GM19397 (cell line): ENCODE measurements at regions not wholly inside any gene's neighbourhood (a gene's known extent, or its start where the extent isn't known, plus 50 kb on each side); places are given as distances from the start of the nearest gene placed in this dataset.

Source experiments
- ATAC-seq: cut with Tn5 transposase; IDR thresholded peaks from one replicate; pipeline ENCODE4 v1.9.1; 2021; ENCODE audit warnings: mild to moderate bottlenecking, moderate library complexity; ENCODE audit not compliant: unreplicated experiment

DNA sequence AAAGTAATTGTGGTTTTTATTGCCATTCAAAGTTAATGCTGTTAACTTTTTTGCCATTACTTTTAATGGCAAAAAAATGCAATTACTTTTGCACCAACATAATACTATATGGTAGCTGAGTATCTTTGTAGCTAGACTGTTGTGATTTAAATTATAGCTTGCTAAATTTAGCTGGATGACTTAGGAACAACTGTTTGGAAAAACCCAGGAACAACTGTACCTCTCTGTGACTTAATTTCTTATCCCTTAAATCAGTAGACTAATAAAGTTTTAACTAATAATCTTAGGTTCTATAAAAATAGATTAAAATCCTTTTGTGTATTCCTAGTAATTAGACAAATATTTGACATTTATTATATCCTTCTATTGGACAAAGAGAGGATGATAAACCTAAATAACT lies 268.2 kb downstream of the TENT5A start:
- ATAC-seq, result no peak

GRCh38 chr6:81480139-81480538 lies 272.3 kb downstream of the TENT5A start:
- no peak for ATAC-seq

DNA sequence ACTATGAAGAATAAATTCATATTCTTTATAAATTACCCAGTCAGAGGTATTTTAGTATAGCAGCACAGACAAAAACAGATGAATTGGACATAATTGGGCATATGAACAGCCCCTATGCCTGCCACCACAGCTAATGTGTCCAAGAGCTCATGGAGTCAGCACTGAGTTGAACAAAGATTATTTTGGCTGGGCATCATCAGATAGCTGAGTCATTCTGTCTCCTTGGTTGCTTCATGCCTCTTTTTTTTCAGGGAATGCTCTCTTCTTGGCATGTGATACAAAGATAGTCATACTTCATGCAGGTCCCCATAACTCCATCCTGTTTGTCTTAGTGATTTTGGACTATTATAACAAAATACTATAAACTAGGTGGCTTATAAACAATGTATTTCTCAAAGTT lies 275.6 kb downstream of the TENT5A start:
- no peak for ATAC-seq

- ATAC-seq, result no peak
These were observed 276.8 kb downstream of the TENT5A start for GRCh38 chr6:81475646-81476045.

DNA sequence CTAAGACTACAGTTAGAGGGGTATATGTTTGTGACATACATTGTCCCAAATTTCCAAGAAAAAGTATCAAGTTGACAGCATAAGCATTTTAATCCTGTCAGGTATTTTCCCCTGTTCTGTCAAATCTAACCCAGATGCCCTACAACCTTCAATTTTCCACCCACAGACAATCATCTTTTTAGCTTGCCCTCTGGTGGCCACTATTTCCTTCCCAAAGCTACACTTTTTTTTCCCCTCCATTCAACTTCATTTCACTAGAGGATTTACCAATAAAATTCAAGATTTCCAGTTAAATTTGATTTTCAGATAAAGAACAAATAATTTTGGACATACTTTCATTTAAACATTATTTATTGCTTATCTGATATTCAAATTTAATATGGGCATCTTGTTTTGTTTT lies 286.6 kb downstream of the TENT5A start:
- no peak for ATAC-seq

DNA sequence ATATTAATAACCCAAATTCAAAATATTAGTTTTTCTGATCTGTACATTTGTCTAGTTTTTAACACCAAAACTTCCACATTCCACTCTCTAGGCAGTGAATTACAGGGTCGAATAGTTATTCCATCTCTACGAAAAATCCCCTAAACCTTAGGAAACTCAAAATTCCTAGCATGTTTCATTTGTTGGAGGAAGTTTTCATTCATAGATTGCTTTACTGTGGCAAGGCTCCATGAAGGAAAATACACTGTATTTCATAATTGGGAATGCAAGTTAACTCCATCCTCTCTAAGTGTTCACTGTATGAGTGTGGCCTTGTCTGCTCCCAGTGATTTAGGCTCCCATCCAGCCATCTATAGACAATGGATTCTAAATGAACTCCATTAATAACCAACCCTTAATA lies 296.1 kb downstream of the TENT5A start:
- ATAC-seq, result no peak

DNA sequence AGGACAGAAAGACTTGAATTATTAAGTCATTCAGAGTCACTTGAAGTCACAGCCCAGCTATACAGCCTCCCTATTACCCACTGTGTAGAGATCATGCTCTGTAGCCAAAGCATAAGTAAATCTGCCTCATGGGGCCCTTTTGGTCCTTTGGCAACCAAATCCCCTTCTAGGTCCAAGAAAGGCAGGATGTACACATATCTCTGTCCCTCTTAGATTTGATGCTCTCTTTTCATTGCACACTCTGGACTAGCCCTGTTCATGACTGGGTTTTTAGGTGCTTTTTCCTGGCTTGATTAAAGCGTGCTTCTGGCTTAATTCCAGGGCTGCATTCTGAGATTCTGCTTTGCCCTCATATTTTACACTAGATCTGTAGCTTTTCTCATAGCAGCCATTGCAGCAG lies 296.8 kb downstream of the TENT5A start:
- no peak for ATAC-seq

DNA sequence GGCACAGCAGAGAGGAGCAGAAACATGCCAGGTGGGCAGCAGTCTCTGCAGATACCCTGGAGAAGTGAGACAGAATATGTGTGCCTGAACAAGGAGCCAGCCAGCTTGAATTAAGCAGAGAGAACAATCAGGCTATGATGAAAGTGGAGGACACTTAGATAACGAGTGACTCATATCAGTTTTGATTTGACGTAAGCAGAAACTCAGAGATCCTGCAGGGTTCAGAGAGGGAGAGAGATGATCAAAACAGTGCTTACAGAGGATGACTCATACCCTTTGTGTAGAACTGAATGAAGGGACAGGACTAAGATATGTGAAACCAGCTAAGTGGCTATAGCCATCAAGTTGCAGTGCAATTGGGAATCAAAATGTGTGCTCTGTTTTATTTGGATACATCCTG lies 300.7 kb downstream of the TENT5A start:
- peak; percentile 63 for ATAC-seq

- ATAC-seq, result no peak
These were observed 302.3 kb downstream of the TENT5A start for GRCh38 chr6:81450180-81450579.

- ATAC-seq, result no peak
These were observed 306.0 kb downstream of the TENT5A start for GRCh38 chr6:81446509-81446908.

- no peak for ATAC-seq
These were observed 313.1 kb downstream of the TENT5A start for GRCh38 chr6:81439417-81439816.

DNA sequence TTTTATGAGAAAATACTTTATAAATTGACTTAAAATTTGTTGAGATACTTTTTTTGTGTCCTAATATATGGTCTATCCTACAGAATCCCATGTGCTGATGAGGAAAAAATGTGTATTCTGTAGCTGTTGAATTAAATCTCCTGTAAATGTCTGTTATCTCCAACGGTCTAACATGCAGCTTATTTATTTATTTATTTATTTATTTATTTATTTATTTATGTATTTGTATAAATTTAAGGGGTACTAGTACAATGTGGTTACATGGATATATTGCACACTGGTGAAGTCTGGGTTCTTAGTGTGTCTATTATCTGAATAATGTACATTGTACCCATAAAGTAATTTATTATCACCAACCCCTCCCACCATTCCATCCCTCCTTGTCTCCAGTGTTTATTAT lies 315.5 kb downstream of the TENT5A start:
- no peak for ATAC-seq

DNA sequence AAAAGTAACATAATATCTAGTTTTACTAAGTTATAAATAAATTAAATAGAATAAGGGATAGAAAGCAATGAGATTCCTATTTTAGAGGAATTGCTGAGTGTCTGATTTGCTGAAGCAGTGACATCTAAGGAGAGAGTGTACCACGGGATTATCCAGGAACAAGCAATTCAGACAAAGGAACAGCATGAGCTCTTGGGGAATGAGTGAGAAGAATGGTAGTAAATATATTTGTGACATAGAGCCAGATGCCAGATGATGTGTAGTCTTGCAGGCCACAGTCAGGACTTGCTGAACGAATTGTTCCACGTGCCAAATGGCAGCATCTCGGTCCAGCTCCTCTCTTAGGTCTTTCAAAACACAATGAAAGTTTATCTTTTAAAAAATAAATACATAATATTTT lies 339.2 kb downstream of the TENT5A start:
- ATAC-seq, result no peak

- no peak for ATAC-seq
These were observed 350.4 kb downstream of the TENT5A start for GRCh38 chr6:81401970-81402690.

- ATAC-seq, result no peak
These were observed 355.6 kb downstream of the TENT5A start for GRCh38 chr6:81396916-81397315.

DNA sequence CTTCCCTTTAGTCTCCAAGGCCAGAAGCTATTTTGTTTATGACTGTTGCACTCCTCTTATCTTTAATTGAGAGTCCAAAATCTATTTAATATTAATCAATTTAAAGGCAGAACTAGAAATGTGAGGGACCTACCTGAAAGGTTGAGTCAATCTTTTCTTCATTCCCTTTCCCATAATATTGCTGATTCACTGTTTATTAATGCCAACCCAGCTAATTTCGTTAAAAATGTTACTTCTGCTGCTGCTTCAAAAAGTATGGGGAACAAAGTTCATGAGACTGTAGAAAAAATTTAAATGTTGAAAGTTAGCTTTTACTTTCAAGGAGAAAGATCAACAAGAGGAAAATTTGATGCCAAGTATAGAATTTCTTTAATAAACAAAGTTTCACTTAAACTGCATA lies 365.3 kb downstream of the TENT5A start:
- no peak for ATAC-seq

DNA sequence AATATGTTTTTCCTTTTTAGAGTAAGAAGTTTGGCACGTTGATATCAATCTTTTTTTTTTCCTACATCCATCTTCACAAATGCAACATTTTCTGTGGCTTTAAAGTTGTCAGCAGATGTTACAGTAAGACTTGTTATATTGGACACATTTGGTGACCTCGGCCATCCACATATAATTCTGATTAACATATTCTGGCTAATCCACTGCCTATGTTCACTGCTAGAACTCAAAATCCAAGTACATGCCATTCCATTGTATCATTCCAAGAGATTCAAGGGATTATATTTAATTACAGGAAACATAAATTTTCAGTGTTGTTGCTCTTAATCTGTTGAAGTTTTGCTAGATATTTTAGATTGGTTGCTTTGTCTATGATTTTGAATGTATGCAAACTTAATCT lies 367.6 kb downstream of the TENT5A start:
- ATAC-seq, result no peak

- no peak for ATAC-seq
These were observed 369.0 kb downstream of the TENT5A start for GRCh38 chr6:81383472-81383871.

DNA sequence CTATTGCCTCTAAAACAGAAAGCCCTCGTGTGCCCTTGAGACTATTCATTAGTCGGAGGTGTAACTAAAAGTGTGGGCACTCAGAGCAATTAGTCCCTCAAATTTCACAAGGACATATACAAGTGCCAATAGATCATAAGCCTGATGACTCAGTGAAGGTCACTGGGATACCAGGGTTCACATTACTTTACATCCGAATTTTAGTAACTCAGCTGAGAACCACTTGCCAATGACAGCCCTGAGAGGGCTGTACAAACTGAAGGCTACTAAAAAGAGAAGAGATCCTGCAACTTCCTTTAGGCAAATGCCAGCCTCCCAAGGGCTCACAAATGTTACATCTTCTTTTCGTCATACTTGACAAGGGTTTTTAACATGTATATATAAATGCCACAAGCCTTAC lies 369.6 kb downstream of the TENT5A start:
- no peak for ATAC-seq

DNA sequence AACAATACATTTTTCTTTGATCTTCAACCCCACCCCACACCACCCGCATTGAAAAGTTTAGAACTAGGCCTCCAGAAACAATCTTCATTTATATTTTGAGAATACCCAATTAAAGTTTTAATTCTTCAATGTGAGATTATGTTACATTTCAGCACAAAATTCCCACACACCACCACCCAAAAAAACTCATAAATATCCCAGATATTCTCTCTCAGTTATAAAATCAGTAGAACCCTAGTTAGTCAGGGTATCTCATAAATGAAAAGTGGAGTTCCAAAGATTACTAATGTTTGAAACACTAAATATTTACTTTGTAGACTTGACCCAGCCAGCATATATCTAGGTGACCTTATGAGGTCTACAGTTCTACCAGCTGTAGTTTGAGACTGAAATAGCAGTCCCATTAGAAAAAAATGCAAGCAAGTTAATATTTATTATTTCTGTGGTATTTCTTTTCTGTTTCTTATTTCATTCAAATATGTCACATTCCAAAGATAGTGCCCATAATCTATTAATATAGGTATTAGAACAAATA lies 371.0 kb downstream of the TENT5A start:
- no peak for ATAC-seq

- no peak for ATAC-seq
These were observed 371.7 kb downstream of the TENT5A start for GRCh38 chr6:81380718-81381338.

DNA sequence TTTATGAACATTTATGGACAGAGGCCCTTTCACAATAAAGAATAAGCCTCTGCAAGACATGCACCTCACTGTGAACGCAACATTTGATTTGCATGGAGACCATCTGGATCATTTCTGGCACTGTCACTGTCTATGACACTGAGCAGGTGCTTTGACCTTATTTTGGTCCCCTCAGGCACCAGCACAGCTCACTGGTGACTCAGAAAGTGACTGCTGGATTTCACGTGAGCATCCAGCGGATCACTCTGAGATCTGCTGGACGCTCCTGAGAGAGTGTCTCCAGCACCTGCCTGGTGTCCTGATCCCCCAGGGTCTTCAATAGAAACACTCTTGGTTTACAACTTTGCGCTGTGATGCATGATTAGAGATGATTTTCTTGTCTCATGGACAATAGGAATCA lies 375.7 kb downstream of the TENT5A start:
- no peak for ATAC-seq

- ATAC-seq, result no peak
These were observed 379.1 kb downstream of the TENT5A start for GRCh38 chr6:81373414-81373813.
